NCI-H82 treated with DMSO at 0.1 percent for 48 hours (cell line): ENCODE measurements at regions not wholly inside any gene's neighbourhood (a gene's known extent, or its start where the extent isn't known, plus 50 kb on each side); places are given as distances from the start of the nearest gene placed in this dataset.

ENCODE experiments used
- DNase-seq: peaks from one replicate; lab custom pipeline; 2025; ENCODE audit not compliant: unreplicated experiment; lab: John Stamatoyannopoulos, UW

DNA sequence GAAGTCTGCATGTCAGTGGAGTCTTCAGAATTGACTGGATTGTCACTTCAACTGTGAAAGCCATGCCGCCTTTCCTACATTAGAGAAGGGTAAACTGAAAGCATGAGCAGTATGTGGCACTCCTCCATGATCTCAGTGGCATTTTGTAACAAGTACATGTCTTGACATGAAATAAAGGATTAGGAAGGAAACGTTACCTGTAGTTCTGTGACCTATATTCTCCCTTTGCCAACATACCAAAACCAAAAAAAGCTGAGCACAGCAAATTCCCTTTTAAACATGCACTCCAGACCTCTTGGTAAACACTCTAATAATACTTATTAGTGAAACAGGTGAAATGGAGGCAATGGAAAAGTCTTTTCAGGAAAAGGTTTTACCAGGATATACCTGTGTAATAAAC, 344.2 kb downstream of the GRIA2 start:
- no peak for DNase-seq

DNA sequence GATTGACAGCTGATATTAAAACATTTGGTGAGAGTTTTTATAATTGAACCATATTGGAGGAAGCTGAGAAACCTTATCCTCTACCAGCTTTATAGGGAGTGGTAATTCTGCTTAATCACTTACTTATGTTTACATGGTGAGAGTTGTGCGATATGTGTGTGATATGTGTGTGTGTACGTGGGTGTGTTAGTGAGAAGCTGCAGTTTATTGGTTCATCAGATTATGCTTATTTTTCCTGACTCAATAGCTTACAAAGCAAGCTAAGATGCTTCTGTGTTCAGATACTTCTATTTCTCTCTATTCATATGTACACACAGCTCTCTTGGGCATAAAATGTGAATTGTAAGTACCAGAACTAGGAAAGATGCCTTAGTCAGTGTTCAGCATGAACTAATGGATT, 343.7 kb downstream of the GRIA2 start:
- DNase-seq = no peak

- DNase-seq = no peak
Measured at GRCh38 chr4:157558016-157558415, 337.5 kb downstream of the GRIA2 start.

DNA sequence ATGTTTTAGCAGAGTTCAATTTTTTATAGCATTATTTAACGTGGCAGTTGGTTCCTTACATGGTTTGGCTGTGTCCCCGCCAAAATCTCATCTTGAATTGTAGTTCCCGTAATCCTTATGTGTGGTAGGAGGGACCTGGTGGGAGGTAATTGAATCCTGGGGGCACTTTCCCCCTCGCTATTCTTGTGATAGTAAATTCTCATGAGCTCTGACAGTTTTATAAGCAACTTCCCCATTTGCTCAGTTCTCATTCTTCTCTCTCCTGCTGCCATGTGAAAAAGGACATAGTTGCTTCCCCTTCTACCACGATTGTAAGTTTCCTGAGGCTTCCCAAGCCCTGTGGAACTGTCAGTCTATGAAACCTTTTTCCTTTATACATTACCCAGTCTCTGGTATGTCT, 329.5 kb downstream of the GRIA2 start:
- no peak for DNase-seq

DNA sequence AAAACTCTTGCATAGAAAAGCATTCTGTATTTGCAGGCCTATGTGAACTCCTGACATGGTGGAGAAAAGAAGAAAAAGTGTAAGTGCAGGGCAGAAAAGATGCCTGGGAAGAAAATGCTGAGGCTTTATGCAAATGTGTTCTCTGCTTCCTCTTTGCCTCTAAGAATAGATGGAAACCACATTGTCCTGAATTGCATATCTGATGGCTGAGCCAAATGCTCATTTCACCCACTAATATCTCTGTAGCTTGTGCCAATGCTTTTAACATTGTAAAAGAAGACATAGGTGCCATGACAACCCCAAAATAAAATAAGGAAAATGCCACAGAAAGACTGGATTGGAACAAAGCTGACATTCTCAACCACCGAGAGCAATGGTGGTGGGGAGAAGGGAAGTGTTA, 307.4 kb downstream of the GRIA2 start:
- DNase-seq = no peak

- DNase-seq = no peak
Measured at GRCh38 chr4:157521906-157522305, 301.4 kb downstream of the GRIA2 start.

- no peak for DNase-seq
Measured at GRCh38 chr4:157514711-157515110, 294.2 kb downstream of the GRIA2 start.

GRCh38 chr4:157509341-157509740, 288.8 kb downstream of the GRIA2 start:
- no peak for DNase-seq

DNA sequence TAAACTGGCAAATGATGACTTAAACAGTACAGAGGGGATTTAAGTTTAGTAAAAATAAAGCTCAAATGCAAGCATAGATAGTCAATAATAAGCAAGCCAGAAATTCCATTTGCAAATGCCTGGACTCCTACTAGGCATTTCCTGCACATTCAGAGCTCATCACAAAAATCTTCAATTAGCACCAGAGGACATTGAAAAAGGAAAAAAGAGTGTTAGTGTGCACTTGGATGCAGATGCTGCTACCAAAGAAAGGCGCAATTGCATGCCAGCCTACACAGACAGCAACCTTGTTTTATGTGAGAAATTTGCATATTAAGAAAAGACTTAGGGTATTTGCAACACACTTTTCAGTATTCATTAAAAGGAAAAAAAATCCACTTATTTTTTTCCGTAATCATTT, 282.1 kb downstream of the GRIA2 start:
- no peak for DNase-seq

DNA sequence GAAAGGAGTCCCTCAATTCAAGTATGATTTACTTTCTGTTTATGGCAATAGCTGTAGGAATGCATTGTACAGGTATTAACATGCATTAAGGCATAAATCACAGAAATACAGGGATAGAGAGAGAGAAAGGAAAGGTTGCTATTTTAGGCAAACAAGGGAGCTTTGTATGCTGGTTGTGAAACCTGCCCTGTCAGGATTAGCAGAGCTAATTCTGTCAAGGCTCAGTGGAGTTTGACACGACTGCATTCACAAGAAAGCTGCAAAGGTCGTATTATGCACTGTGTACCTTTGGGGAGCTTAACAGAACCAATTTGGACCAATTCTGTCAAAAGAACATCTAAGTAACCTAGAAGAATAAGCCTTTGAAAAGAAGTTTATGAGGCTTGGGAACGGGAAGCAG, 239.3 kb downstream of the GRIA2 start:
- no peak for DNase-seq

DNA sequence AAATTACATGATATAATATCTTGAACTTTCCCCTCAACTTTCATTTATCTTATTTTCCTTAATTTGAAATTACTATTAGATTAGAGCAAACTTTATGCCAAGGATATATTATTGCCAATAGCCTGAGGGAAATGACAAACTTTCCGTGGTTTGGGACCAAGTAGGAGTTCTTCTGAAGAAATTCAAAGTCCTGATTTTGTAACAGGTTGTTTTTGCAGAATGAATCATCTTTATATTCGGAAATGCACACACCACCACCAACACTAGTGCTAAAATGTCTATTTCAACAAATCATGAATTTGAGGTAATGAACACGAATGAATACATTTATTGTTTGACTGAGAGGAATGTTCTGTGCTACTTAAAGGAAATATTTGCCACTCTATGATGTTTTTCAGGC, 226.7 kb downstream of the GRIA2 start:
- no peak for DNase-seq

DNA sequence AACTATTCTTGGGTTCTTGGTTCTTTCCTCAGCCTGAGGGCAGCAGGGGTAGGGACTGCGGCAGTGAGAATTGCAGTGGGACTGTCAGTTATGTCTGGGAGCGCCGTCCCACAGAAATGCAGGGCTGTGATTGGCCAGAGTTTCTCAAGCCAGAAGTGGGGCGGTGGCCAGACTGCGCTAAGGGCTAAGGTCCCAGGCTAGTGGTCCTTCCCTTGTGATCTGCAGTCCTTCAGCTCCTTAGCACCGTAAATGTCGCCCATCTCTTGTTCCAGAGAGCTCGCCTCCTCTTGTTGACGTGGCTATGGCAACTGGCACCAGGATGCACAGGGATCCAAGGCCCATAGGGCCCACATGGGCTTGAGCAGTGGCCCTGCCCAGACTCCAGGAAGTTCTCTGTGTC, 223.5 kb downstream of the GRIA2 start:
- DNase-seq = no peak

DNA sequence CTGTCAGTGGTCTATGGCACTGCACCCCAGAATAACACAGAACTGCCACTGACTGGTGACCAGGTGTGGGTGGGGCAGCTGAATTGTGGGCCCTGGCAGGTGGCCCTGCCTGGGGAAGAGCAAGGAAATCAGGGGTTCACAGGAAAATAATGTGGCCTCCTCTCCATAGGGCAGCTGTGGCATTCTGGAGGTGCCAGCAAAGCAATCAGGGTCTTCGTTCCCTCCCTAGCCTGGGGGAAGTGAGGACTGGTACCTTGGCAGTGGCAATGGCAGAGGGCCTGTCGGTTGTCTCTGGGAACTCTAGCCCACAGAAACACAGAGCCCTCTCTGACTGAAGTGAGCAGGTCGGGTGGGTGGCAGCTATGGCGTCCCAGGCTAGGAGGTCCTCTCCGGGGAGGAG, 223.0 kb downstream of the GRIA2 start:
- DNase-seq = no peak

DNA sequence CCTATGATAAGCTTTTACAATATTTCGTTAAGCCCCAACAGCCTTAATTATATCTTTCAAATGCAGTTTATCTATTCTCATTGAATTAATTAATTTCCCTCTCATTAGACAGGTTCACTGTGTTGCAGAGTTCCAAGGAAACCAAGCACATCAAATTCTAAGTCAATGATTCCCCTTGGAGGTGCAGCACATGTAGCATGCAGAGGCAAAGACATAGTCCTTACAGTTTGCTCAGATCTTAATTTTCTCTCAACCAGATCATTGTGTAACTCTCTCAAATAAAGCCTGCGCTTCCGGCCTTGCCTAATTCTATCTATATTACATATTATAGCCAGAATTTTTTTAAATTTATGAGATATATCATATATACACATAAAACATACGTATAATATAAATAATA, 205.4 kb downstream of the GRIA2 start:
- DNase-seq = no peak

DNA sequence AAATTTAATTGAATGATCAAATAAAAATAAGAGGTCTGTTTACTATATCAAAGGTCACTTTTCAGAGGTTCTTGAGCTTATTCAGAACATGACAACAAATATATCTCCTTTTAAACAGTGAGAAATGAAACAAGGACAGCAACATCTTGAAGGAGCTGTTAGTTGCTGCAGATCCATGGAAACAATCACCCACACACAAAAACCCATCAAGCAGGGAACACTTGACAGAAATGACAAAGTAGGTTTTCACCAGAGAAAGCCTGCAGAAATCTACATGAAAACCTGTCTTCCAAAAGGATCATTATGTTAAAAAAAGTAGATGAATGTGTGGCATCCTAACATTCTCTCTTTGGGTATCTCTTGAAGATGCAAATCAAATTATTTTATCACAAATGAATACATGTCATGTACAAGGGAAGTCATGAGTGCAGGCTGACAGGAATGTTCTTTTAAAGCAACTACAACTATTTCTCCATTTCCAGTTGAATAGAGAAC, 203.0 kb downstream of the GRIA2 start:
- no peak for DNase-seq

DNA sequence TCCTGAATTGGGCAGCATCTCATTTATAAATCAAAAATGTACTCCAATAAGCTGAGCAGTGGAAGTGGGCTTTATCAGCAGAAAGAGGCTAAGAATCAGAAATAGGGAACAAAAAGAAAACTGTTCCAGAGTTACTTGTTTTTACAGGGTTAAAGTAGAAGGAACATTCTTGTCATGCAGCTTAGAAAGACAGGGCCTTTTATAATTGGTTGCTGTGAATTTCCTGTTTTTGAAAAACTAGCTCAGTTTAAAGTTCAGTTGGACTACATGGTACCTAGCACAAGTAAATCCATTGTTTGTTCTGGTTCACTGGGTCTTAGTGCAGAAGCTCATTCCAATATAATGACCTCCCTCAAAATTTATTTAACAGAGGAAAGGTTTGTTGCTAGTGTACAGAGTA, 200.8 kb downstream of the GRIA2 start:
- no peak for DNase-seq
